GM18868 (cell line): ENCODE measurements at regions not wholly inside any gene's neighbourhood (a gene's known extent, or its start where the extent isn't known, plus 50 kb on each side); places are given as distances from the start of the nearest gene placed in this dataset.

Experiments
- ATAC-seq: cut with Tn5 transposase; IDR thresholded peaks from one replicate; pipeline ENCODE4 v1.9.1; 2021; ENCODE audit warnings: mild to moderate bottlenecking, moderate library complexity; ENCODE audit not compliant: unreplicated experiment

- no peak for ATAC-seq
These were observed 54.0 kb upstream of the CENPW start for GRCh38 chr6:126285871-126286365.
